AG09319 (cell line): ENCODE measurements at regions not wholly inside any gene's neighbourhood (a gene's known extent, or its start where the extent isn't known, plus 50 kb on each side); places are given as distances from the start of the nearest gene placed in this dataset.
"Not testable (repeated sequence)": the region's sequence is repeated elsewhere in the genome, so short reads cannot be mapped to it uniquely, and the experiment has no call there.

Source experiments
- DNase-seq: peaks from one replicate; pipeline ENCODE4 v3.0.0-alpha.2; 2010; ENCODE audit warnings: low read depth; ENCODE audit errors: extremely low read depth
- TF ChIP-seq, protein P1 (sequence below): IDR thresholded peaks from 2 replicates; pipeline ENCODE4 v1.5.1; 2011; ENCODE audit warnings: low read depth, mild to moderate bottlenecking, inconsistent platforms, low read length, moderate library complexity

DNA sequence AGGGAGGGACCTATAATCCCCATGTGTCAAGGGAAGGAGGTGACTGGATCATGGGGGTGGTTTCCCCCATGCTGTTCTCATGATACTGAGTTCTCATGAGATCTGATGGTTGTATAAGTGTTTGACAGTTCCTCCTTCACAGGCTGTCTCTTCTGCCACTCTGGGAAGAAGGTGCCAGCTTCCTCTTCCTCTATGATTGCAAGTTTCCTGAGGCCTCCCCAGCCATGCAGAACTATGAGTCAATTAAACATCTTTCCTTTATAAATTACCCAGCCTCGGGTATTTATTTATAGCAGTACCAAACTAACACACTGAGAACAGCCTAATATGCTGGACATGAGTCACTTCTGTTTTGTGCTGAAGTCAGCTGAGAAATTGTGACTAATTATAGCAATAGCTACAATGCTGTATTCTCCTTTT, 656.9 kb upstream of the CPEB2 start:
- DNase-seq, result no peak
- TF ChIP-seq, protein P1, sequence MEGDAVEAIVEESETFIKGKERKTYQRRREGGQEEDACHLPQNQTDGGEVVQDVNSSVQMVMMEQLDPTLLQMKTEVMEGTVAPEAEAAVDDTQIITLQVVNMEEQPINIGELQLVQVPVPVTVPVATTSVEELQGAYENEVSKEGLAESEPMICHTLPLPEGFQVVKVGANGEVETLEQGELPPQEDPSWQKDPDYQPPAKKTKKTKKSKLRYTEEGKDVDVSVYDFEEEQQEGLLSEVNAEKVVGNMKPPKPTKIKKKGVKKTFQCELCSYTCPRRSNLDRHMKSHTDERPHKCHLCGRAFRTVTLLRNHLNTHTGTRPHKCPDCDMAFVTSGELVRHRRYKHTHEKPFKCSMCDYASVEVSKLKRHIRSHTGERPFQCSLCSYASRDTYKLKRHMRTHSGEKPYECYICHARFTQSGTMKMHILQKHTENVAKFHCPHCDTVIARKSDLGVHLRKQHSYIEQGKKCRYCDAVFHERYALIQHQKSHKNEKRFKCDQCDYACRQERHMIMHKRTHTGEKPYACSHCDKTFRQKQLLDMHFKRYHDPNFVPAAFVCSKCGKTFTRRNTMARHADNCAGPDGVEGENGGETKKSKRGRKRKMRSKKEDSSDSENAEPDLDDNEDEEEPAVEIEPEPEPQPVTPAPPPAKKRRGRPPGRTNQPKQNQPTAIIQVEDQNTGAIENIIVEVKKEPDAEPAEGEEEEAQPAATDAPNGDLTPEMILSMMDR, result no peak

DNA sequence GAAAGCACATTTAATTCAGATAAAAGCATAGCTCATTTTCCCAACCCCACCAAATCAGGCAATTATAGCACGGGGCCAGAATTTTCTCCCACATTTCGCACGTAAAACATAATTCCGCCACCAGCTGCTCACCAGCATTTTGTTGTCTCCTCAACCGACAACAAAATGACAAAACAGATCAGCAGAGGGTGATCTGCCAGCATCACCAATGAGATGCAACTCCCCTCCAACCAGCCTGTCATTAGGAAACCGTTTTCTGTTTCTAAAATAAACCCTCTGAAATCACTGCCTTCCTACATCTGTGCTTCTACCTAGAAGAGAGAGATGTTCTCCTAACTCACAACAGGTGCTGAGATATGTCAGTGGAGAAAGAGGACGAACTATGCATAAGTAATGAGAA, 654.8 kb upstream of the CPEB2 start:
- TF ChIP-seq, protein P1, result no peak

DNA sequence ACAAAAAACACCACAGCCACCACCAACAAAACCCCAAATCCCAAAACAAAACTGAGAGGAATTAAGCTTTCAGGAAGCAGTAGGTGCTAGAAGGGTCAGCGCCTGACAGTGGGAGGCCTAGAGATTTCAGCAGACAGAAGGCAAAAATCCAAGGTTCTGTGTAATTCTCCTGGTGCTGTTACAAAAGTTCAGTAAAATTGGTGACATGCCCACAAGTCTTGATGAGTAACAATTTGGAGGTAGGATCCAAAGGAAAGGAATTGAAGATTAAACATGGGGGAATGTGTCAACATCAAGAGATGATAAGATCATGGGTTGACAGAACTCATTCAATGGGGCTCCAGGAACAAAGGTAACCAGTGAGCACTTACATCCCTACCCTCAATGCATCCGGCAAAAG, 653.8 kb upstream of the CPEB2 start:
- DNase-seq, result no peak
- TF ChIP-seq, protein P1, result no peak

More for the DNA sequence above, 654.8 kb upstream of the CPEB2 start:
- DNase-seq, result no peak

DNA sequence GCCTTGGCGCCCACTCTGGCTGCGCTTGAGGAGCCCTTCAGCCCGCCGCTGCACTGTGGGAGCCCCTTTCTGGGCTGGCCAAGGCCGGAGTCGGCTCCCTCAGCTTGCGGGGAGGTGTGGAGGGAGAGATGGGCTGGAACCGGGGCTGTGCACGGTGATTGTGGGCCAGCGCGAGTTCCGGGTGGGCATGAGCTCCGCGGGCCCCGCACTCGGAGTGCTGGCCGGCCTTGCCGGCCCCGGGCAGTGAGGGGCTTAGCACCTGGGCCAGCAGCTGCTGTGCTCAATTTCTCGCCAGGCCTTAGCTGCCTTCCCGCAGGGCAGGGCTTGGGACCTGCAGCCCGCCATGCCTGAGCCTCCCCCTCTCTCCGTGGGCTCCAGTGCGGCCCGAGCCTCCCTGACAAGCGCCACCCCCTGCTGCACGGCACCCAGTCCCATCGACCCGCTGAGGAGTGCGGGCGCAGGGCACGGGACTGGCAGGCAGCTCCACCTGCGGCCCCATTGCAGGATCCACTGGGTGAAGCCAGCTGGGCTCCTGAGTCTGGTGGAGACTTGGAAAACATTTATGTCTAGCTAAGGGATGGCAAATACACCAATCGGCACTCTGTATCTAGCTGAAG, 643.6 kb upstream of the CPEB2 start:
- DNase-seq, result not testable (repeated sequence)

DNA sequence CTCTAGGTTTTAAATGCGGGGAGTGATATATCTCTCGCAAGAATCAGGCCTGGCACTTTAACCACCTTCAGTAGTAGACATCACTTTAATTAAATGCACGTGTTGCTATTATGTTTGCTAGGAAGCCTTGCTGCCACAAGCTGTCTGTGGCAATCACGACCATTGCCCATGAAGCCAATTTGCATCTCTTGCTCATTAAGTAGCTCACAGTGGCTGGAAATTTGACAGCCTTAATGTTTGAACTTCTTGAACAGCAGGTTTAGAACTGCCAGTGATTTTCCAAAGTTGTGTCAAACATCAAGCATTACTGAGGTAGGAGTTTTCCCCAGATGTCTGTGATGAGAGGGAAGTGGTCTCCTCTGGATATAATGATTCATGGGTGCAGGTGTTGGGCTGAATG, 642.3 kb upstream of the CPEB2 start:
- DNase-seq, result no peak
- TF ChIP-seq, protein P1, result no peak

DNA sequence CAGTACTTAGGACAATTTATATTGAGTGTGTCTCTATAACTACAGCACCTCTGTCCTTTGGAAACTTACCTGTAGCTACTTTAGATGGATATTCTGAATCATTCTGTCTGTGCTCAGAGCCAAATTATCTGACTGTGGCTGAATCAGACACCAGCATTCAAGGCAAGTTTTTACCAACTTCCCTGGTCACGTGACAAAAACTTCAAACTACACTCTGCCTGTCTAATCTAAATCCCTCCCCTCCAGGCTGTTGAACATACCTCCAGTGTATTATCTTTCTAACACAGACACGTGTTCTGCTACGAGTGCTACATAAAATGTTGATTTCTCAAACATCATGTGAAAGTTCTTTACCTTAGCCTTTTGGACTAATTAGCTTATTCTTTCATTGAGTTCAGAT, 641.2 kb upstream of the CPEB2 start:
- TF ChIP-seq, protein P1, result no peak
- DNase-seq, result no peak

DNA sequence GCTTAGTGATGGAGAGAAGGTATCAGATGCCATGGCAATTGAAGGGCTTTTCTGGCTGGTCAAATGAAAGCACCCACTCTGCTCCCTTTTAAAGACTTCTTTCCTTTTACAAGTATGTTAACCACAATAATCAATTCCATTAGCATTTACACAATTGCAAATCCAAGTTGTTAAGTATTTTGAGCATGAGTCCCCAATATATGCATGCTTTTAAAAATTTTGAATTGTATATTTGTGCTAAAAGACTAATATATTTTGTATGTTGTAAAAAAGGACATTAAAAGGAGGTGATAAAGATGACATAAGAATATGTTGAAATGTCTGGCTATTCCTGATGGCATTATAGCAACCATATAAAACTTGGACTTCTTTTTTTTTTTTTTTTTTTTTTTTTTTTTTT, 639.9 kb upstream of the CPEB2 start:
- TF ChIP-seq, protein P1, result no peak

DNA sequence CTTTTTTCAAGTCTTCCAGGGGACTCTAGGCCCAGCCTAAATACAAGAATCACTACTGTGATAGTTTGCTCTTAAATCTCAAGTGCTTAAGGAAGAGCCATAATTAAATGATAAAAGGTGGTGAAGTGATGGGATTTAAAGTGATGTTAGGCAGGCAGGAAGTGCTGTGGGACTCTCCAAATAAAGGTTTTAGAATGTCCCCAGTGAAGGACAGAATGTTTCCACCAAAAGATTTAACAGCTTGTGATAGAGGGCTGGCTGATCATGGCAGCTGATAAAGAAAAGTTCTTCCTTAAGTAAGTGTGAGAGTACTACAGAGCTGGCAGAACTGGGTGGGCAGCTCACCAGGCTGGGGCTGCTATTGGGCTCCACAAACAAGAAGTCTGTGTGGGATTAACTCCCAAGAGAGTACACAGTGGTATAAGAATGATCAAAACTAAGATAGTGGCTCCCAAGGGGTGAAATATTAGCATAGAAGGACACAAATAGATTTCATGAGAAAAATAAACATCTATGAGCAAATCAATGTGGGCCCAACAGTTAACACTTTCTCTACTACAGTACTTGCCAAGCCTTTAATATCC, 637.2 kb upstream of the CPEB2 start:
- DNase-seq, result no peak
- TF ChIP-seq, protein P1, result no peak

More for the DNA sequence above, 639.9 kb upstream of the CPEB2 start:
- DNase-seq, result no peak
